ENCODE measurements at regions not wholly inside any gene's neighbourhood (a gene's known extent, or its start where the extent isn't known, plus 50 kb on each side); places are given as distances from the start of the nearest gene placed in this dataset.

GRCh38 chr5:165882099-165882498 is 2376.7 kb downstream of the MAT2B start:
- no peak for TF ChIP-seq CTCF (IDR thresholded peaks at IDR 0.05)
- no peak overlapping the region for H3K4me3 ChIP-seq
- no peak for DNase-seq (ENCODE audit: low spot score)
- no peaks in the 10 kb centered on the region for H3K36me3 ChIP-seq
- no peaks in the 10 kb centered on the region for H3K4me1 ChIP-seq
- H3K9me3 ChIP-seq = no peaks in the 10 kb centered on the region
- H3K27me3 ChIP-seq = no peaks in the 10 kb centered on the region
- H3K27ac ChIP-seq = no peak overlapping the region

- no peaks in the 10 kb centered on the region for H3K36me3 ChIP-seq
Observed at GRCh38 chr5:165885623-165886350, 2380.4 kb downstream of the MAT2B start.

GRCh38 chr5:165887147-165887546 is 2381.7 kb downstream of the MAT2B start:
- Histone ChIP-seq H3K9me3 (no peaks in the 10 kb centered on the region), H3K4me1 (no peaks in the 10 kb centered on the region), H3K36me3 (no peaks in the 10 kb centered on the region), H3K4me3 (no peak overlapping the region), H3K27me3 (no peaks in the 10 kb centered on the region), H3K27ac (no peak overlapping the region)
- no peak for DNase-seq (ENCODE audit: low spot score)
- TF ChIP-seq CTCF (IDR thresholded peaks at IDR 0.05) = no peak

More at GRCh38 chr5:165885623-165886350, 2380.4 kb downstream of the MAT2B start:
- H3K4me1 ChIP-seq = no peaks in the 10 kb centered on the region
- TF ChIP-seq CTCF (IDR thresholded peaks at IDR 0.05) = no peak
- no peak overlapping the region for H3K27ac ChIP-seq
- no peaks in the 10 kb centered on the region for H3K9me3 ChIP-seq
- H3K4me3 ChIP-seq = no peak overlapping the region
- DNase-seq (ENCODE audit: low spot score) = no peak
- H3K27me3 ChIP-seq = no peaks in the 10 kb centered on the region

GRCh38 chr5:165892383-165892782 is 2387.0 kb downstream of the MAT2B start:
- no peak for TF ChIP-seq CTCF (IDR thresholded peaks at IDR 0.05)
- H3K4me3 ChIP-seq = no peak overlapping the region
- no peaks in the 10 kb centered on the region for H3K27me3 ChIP-seq
- no peaks in the 10 kb centered on the region for H3K9me3 ChIP-seq
- no peak overlapping the region for H3K27ac ChIP-seq
- no peak for DNase-seq (ENCODE audit: low spot score)
- H3K36me3 ChIP-seq = no peaks in the 10 kb centered on the region
- H3K4me1 ChIP-seq = no peaks in the 10 kb centered on the region

DNA sequence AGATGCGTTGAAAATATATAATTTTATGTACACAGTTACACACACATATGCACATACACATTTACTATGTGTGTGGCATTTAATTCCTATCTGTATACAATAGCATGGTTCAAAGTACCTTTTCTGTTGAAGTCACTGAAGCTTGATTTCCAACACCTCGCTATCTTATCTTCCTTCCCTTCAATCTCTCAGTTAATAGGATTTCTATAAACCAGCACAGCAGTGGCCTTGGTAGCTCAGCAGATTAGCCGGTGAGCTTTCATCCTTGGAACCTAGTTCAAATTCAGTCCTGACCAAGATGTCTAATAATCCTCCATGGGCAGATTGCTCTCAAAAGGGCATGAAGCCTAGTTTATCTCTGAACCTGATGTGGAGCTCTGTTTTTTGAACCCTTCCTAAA is 2389.5 kb downstream of the MAT2B start:
- Histone ChIP-seq H3K4me1 (no peaks in the 10 kb centered on the region), H3K4me3 (no peak overlapping the region), H3K27me3 (no peaks in the 10 kb centered on the region), H3K27ac (no peak overlapping the region), H3K9me3 (no peaks in the 10 kb centered on the region), H3K36me3 (no peaks in the 10 kb centered on the region)
- TF ChIP-seq CTCF (IDR thresholded peaks at IDR 0.05) = no peak
- DNase-seq (ENCODE audit: low spot score) = no peak

GRCh38 chr5:165903835-165904234 is 2387.6 kb upstream of the WWC1 start:
- Histone ChIP-seq H3K4me3 (no peak overlapping the region), H3K4me1 (no peaks in the 10 kb centered on the region), H3K9me3 (no peaks in the 10 kb centered on the region), H3K27ac (no peak overlapping the region), H3K36me3 (no peaks in the 10 kb centered on the region), H3K27me3 (no peaks in the 10 kb centered on the region)
- TF ChIP-seq CTCF (IDR thresholded peaks at IDR 0.05) = no peak
- DNase-seq (ENCODE audit: low spot score) = no peak
